GM21786 (cell line): ENCODE measurements at regions not wholly inside any gene's neighbourhood (a gene's known extent, or its start where the extent isn't known, plus 50 kb on each side); places are given as distances from the start of the nearest gene placed in this dataset.
A peak's percentile ranks its signal among the peaks of the same experiment; 100 is the strongest.
"Not testable (repeated sequence)": the region's sequence is repeated elsewhere in the genome, so short reads cannot be mapped to it uniquely, and the experiment has no call there.

Experiments
- ATAC-seq: cut with Tn5 transposase; IDR thresholded peaks from one replicate; pipeline ENCODE4 v1.9.1; 2021; ENCODE audit not compliant: unreplicated experiment

GRCh38 chr12:22808860-22809259 lies 183.9 kb downstream of the ETNK1 start:
- no peak for ATAC-seq

GRCh38 chr12:22810036-22810435 lies 185.1 kb downstream of the ETNK1 start:
- no peak for ATAC-seq

GRCh38 chr12:22812531-22812930 lies 187.6 kb downstream of the ETNK1 start:
- ATAC-seq, result no peak

GRCh38 chr12:22821985-22822384 lies 197.0 kb downstream of the ETNK1 start:
- ATAC-seq, result no peak

GRCh38 chr12:22826026-22826425 lies 201.1 kb downstream of the ETNK1 start:
- ATAC-seq, result no peak

GRCh38 chr12:22826446-22826981 lies 201.5 kb downstream of the ETNK1 start:
- not testable (repeated sequence) for ATAC-seq

GRCh38 chr12:22828066-22828465 lies 203.1 kb downstream of the ETNK1 start:
- ATAC-seq, result peak; percentile 83

- ATAC-seq, result no peak
These were observed 210.5 kb downstream of the ETNK1 start for GRCh38 chr12:22835431-22835830.

GRCh38 chr12:22850185-22850584 lies 225.2 kb downstream of the ETNK1 start:
- no peak for ATAC-seq

GRCh38 chr12:22851532-22851931 lies 226.6 kb downstream of the ETNK1 start:
- ATAC-seq, result no peak

- no peak for ATAC-seq
These were observed 230.5 kb downstream of the ETNK1 start for GRCh38 chr12:22855456-22855855.

GRCh38 chr12:22856178-22856577 lies 231.2 kb downstream of the ETNK1 start:
- ATAC-seq, result no peak

GRCh38 chr12:22858849-22859570 lies 234.0 kb downstream of the ETNK1 start:
- no peak for ATAC-seq

- no peak for ATAC-seq
These were observed 236.0 kb downstream of the ETNK1 start for GRCh38 chr12:22860926-22861325.

- ATAC-seq, result no peak
These were observed 240.9 kb downstream of the ETNK1 start for GRCh38 chr12:22865822-22866221.

GRCh38 chr12:22866406-22866805 lies 241.4 kb downstream of the ETNK1 start:
- ATAC-seq, result no peak

GRCh38 chr12:22874151-22874550 lies 249.2 kb downstream of the ETNK1 start:
- ATAC-seq, result no peak

GRCh38 chr12:22876262-22876661 lies 251.3 kb downstream of the ETNK1 start:
- ATAC-seq, result no peak

- no peak for ATAC-seq
These were observed 254.2 kb downstream of the ETNK1 start for GRCh38 chr12:22879203-22879602.

GRCh38 chr12:22880331-22880730 lies 255.4 kb downstream of the ETNK1 start:
- ATAC-seq, result no peak

- ATAC-seq, result no peak
These were observed 255.8 kb downstream of the ETNK1 start for GRCh38 chr12:22880807-22881206.

- no peak for ATAC-seq
These were observed 257.0 kb downstream of the ETNK1 start for GRCh38 chr12:22881878-22882385.

GRCh38 chr12:22882559-22882958 lies 257.6 kb downstream of the ETNK1 start:
- no peak for ATAC-seq
